ENCODE measurements at regions not wholly inside any gene's neighbourhood (a gene's known extent, or its start where the extent isn't known, plus 50 kb on each side); places are given as distances from the start of the nearest gene placed in this dataset.

DNA sequence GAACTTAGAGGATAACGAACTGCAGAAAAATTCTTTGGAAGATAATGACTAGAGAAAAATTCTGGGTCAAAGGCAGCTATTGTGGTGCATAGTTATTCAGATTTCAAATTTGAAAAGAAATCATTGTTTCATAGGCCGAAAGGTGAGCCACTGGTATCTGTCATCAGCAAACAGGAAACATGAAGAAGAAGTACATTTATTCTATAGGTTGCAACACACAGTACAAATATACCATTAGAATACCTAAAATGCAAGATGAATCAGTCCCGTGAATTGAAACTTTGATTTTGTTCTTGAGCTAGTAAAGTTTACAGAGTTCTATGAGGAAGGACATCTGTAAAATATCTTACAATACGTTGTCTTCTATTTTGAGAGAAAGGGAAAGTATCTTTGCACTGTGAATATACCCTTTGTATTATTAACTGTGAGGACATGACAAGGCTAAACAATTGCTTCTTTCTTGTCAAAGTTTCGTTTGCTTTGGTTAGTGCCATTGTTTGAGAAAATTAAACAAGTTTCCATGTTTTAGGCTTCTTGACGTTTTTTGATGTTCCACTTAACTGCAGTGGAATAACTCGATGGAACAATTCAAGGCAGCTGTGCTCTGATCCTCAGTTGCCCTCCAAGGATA is 84.7 kb downstream of the HDGFL1 start:
- Histone ChIP-seq H2BK5ac (ENCODE audit: low read depth, low read length, poor library complexity, severe bottlenecking) (no peak overlapping the region), H3K14ac (replicated peaks; ENCODE audit: low read depth, low read length) (no peak overlapping the region), H2BK20ac (ENCODE audit: low read depth, low read length) (no peak overlapping the region), H3K27ac (ENCODE audit: insufficient read depth, low read length) (no peak overlapping the region), H4K20me1 (ENCODE audit: insufficient read depth, low read length) (no peaks in the 10 kb centered on the region), H3K9me3 (ENCODE audit: control insufficient read depth, insufficient read depth, low read length) (no peaks in the 10 kb centered on the region), H3K23ac (ENCODE audit: low read depth, low read length) (no peak overlapping the region), H3K4me1 (ENCODE audit: control insufficient read depth, insufficient read depth, low read length) (peaks cover 2% of the 10 kb centered on the region), H3K9ac (ENCODE audit: low read depth, low read length) (no peak overlapping the region), H2BK15ac (ENCODE audit: low read depth, low read length) (no peak overlapping the region), H3K56ac (ENCODE audit: extremely low read depth, insufficient read depth, low read length) (no peak overlapping the region), H3K36me3 (ENCODE audit: control insufficient read depth, insufficient read depth, low read length) (no peaks in the 10 kb centered on the region), H2BK120ac (ENCODE audit: low read depth, low read length) (no peak overlapping the region), H3K18ac (ENCODE audit: low read depth, low read length) (no peak overlapping the region), H4K91ac (ENCODE audit: insufficient read depth, low read depth, low read length) (no peak overlapping the region), H4K8ac (ENCODE audit: low read depth in 2 of 2, low read length in 2 of 2) (no peak overlapping the region), H2AFZ (replicated peaks; ENCODE audit: low read length, poor library complexity) (no peak overlapping the region), H3K4me2 (ENCODE audit: low read depth, low read length) (no peak overlapping the region), H2AK5ac (ENCODE audit: low read depth, low read length) (no peak overlapping the region), H3K79me1 (ENCODE audit: low read depth in 1 of 2, low read length in 2 of 2) (no peaks in the 10 kb centered on the region), H4K5ac (ENCODE audit: low read depth, low read length) (no peak overlapping the region), H3K4me3 (ENCODE audit: insufficient read depth, low read depth, low read length) (no peak overlapping the region), H3K9me1 (ENCODE audit: insufficient read depth, low read length) (no peaks in the 10 kb centered on the region), H2AK9ac (replicated peaks; ENCODE audit: low read depth, low read length, poor library complexity) (no peak overlapping the region), H3K27me3 (ENCODE audit: control insufficient read depth, insufficient read depth, low read length) (no peaks in the 10 kb centered on the region), H3K4ac (ENCODE audit: low read depth, low read length) (no peak overlapping the region)
- 0% methylated on average over 1 of the region's 7 CpGs; no CpG with 5 or more reads in 1 of the 2 experiments for WGBS, 2 experiments (ENCODE audit: extremely low coverage in 2 of 2, insufficient read length in 1 of 2)
- DNase-seq, result no peak
- no TSS peak for BruUV-seq (replicated peaks)
- ChIA-PET POLR2A (ENCODE audit: unreplicated experiment) (no interaction called here), CTCF (no interaction called here)
- in situ Hi-C loops (cut with MboI; ENCODE audit: low sequenced_read_pairs), result no loop called here
- dilution Hi-C loops (cut with HindIII; ENCODE audit: low sequenced_read_pairs, unreplicated experiment), result no loop called here
- no peak for TF ChIP-seq SMC3 (IDR thresholded peaks at IDR 0.05; ENCODE audit: low read depth, low read length)
- TF ChIP-seq, protein P1, sequence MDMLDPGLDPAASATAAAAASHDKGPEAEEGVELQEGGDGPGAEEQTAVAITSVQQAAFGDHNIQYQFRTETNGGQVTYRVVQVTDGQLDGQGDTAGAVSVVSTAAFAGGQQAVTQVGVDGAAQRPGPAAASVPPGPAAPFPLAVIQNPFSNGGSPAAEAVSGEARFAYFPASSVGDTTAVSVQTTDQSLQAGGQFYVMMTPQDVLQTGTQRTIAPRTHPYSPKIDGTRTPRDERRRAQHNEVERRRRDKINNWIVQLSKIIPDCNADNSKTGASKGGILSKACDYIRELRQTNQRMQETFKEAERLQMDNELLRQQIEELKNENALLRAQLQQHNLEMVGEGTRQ (IDR thresholded peaks at IDR 0.05; ENCODE audit: low read depth, low read length), result no peak
- TF ChIP-seq MAFK (IDR thresholded peaks at IDR 0.05; ENCODE audit: low read depth, low read length), result no peak
- TF ChIP-seq RFX5 (IDR thresholded peaks at IDR 0.05; ENCODE audit: low read depth, low read length), result no peak
- TF ChIP-seq, protein P2, sequence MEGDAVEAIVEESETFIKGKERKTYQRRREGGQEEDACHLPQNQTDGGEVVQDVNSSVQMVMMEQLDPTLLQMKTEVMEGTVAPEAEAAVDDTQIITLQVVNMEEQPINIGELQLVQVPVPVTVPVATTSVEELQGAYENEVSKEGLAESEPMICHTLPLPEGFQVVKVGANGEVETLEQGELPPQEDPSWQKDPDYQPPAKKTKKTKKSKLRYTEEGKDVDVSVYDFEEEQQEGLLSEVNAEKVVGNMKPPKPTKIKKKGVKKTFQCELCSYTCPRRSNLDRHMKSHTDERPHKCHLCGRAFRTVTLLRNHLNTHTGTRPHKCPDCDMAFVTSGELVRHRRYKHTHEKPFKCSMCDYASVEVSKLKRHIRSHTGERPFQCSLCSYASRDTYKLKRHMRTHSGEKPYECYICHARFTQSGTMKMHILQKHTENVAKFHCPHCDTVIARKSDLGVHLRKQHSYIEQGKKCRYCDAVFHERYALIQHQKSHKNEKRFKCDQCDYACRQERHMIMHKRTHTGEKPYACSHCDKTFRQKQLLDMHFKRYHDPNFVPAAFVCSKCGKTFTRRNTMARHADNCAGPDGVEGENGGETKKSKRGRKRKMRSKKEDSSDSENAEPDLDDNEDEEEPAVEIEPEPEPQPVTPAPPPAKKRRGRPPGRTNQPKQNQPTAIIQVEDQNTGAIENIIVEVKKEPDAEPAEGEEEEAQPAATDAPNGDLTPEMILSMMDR (conservative IDR thresholded peaks at IDR 0.05; ENCODE audit: low read depth, low read length), result no peak
- TF ChIP-seq CEBPB (IDR thresholded peaks at IDR 0.05; ENCODE audit: low read depth, low read length), result no peak
- no peak for TF ChIP-seq CHD1 (IDR thresholded peaks at IDR 0.05; ENCODE audit: low read depth, low read length)
- TF ChIP-seq FOS (IDR thresholded peaks at IDR 0.05; ENCODE audit: low read depth, low read length), result no peak
- intact Hi-C loops (cut with micrococcal nuclease), result loop anchor here (10.0 kb wide), 1 partner anchor 791 kb away; no protein-coding TSS in a partner anchor
- ATAC-seq (ENCODE audit: low read depth), result no peak
